Retinal pigment epithelial cell (primary cell): ENCODE measurements at regions not wholly inside any gene's neighbourhood (a gene's known extent, or its start where the extent isn't known, plus 50 kb on each side); places are given as distances from the start of the nearest gene placed in this dataset.

Experiments used
- DNase-seq: peaks from one replicate; pipeline ENCODE4 v3.0.0-alpha.2; 2010; ENCODE audit warnings: low read depth
- H3K4me3 ChIP-seq: 2 replicates; pipeline ENCODE4 v1.5.1; 2011; ENCODE audit warnings: mild to moderate bottlenecking, low read length, control low read depth, moderate library complexity
- CTCF ChIP-seq: conservative IDR thresholded peaks from 2 replicates; pipeline ENCODE4 v1.5.1; 2011; ENCODE audit warnings: low read depth, low read length, control low read depth, inconsistent platforms

- TF ChIP-seq CTCF: no peak
- DNase-seq: no peak
- no peak overlapping the region for H3K4me3 ChIP-seq
These were observed 367.1 kb downstream of the PREX1 start for GRCh38 chr20:48460681-48461080.

GRCh38 chr20:48459722-48460395 is 367.9 kb downstream of the PREX1 start:
- no peak overlapping the region for H3K4me3 ChIP-seq
- DNase-seq: no peak
- TF ChIP-seq CTCF: no peak

- no peak overlapping the region for H3K4me3 ChIP-seq
- TF ChIP-seq CTCF: no peak
- DNase-seq: no peak
These were observed 369.0 kb downstream of the PREX1 start for GRCh38 chr20:48458601-48459385.

GRCh38 chr20:48458003-48458377 is 369.8 kb downstream of the PREX1 start:
- no peak for TF ChIP-seq CTCF
- no peak overlapping the region for H3K4me3 ChIP-seq
- DNase-seq: no peak

GRCh38 chr20:48457193-48458002 is 370.4 kb downstream of the PREX1 start:
- TF ChIP-seq CTCF: no peak
- DNase-seq: no peak
- H3K4me3 ChIP-seq: no peak overlapping the region

- no peak for TF ChIP-seq CTCF
- H3K4me3 ChIP-seq: no peak overlapping the region
- DNase-seq: no peak
These were observed 371.2 kb downstream of the PREX1 start for GRCh38 chr20:48456366-48457192.
